HG03103 (cell line): ENCODE measurements at regions not wholly inside any gene's neighbourhood (a gene's known extent, or its start where the extent isn't known, plus 50 kb on each side); places are given as distances from the start of the nearest gene placed in this dataset.
A peak's percentile ranks its signal among the peaks of the same experiment; 100 is the strongest.
"Not testable (repeated sequence)": the region's sequence is repeated elsewhere in the genome, so short reads cannot be mapped to it uniquely, and the experiment has no call there.

Experiments
- ATAC-seq: cut with Tn5 transposase; IDR thresholded peaks from one replicate; pipeline ENCODE4 v1.9.1; 2021; ENCODE audit warnings: low read depth; ENCODE audit not compliant: unreplicated experiment

DNA sequence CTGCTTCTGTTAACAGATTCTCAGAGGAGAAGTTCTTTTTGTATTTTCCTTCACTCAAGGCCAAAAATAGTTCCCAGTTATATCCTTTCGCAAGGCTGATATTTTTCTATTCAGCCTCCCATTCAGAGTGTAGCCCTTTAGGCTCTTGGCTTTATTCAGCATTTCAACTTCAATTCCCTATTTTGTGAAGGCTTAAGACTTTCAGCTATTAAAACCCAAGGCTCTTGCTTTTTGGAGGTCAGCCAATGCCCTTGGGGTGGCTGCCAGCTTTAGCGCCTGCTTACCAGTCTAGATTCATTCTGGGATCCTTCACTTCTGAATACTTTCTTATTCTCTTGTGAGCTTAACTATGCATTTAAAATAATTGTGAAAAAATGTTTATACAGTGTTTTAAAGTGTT is 57.3 kb upstream of the ADGRA3 start:
- no peak for ATAC-seq

DNA sequence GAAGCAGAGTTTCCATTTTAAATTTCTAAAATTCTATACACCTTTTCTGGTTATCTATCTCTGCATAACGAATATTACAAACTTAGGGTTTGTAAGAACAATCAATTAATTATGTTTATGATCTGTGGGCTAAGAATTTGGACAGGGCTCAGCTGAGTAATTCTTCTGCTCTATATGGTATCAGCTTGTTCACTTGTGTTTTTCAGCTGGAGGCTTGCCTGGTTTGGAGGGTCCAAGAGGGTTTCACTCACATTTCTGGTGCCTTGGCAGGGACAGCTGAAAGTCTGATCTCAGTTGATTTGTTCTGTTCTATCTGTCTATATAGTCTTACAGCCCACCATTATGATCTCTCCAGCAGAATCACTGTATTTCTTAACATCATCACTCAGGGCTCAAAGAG is 57.8 kb upstream of the ADGRA3 start:
- ATAC-seq: no peak

DNA sequence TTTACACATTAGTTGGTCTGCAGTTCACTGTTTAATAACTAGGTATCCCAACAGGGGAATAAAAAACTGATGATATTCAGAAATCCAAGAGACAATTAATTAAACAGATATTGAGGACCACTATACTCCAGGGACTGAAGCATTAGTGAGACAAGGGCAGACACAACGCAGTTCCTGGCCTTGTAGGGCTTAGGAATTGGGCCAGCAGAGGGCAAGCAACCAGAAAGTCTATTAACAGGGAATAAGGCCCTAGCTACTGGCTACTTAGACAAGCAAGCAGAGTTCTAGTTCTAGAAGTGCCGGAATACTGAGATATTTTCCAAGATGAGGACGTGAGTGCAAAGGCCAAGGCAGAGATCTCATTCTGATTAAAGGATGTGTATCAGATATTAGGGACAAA is 58.6 kb upstream of the ADGRA3 start:
- ATAC-seq: no peak

- ATAC-seq: no peak
Observed at GRCh38 chr4:22574880-22575279, 59.0 kb upstream of the ADGRA3 start.

DNA sequence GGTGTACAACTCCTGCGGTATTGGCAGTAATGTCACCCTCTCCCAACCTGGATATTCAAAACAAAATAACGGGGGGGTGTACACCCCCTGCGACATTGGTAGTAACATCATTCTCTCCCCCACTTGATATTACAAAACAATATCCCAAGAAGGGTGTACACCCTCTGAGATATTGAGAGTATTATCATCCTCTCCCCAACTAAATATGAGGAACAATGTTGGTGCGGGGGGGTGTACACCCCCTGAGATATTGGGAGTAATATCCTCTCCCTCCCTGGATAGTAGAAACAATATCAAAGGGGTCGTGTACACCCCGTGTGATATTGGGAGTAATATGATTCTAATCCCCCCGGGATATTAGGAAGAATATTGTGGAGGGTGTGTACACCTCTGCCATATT is 71.4 kb upstream of the ADGRA3 start:
- ATAC-seq: no peak

DNA sequence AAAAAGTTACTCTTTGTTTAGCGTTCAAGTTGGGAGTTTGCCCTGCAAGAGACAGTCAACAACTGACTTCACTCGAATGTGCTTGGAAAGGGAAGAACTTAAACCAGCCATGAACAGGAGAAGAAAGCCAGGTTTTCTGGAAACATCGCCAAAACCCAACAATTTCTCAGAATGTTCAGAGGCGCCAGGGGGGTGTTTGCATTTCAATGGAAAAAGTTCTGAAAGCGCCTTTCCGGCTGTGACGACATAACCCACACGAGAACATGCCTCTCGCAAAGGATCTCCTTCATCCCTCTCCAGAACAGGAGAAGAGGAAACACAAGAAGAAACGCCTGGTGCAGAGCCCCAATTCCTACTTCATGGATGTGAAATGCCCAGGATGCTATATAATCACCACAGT is 78.1 kb upstream of the ADGRA3 start:
- ATAC-seq: no peak

DNA sequence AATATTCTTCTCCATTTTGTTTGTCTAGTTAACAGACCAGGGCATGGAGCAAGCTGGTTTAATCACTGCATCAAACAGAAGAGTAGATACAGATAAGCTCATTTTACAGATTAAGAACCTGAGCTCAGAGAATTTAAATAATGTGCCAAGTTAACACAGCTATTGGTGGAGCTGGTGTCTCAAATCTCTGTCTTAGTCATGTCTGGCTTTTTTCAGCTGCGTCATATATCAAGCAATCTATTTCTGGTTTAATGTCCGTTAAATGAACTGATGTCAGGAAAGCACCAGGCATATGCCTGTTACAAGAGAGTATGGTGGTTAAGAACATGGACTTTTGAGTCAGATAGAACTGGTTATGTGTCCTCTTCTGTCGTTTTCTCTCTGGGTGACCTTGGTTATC is 79.8 kb upstream of the ADGRA3 start:
- peak; percentile 68 for ATAC-seq

GRCh38 chr4:22596409-22596808 is 80.5 kb upstream of the ADGRA3 start:
- ATAC-seq: no peak

GRCh38 chr4:22597471-22597870 is 81.6 kb upstream of the ADGRA3 start:
- no peak for ATAC-seq

DNA sequence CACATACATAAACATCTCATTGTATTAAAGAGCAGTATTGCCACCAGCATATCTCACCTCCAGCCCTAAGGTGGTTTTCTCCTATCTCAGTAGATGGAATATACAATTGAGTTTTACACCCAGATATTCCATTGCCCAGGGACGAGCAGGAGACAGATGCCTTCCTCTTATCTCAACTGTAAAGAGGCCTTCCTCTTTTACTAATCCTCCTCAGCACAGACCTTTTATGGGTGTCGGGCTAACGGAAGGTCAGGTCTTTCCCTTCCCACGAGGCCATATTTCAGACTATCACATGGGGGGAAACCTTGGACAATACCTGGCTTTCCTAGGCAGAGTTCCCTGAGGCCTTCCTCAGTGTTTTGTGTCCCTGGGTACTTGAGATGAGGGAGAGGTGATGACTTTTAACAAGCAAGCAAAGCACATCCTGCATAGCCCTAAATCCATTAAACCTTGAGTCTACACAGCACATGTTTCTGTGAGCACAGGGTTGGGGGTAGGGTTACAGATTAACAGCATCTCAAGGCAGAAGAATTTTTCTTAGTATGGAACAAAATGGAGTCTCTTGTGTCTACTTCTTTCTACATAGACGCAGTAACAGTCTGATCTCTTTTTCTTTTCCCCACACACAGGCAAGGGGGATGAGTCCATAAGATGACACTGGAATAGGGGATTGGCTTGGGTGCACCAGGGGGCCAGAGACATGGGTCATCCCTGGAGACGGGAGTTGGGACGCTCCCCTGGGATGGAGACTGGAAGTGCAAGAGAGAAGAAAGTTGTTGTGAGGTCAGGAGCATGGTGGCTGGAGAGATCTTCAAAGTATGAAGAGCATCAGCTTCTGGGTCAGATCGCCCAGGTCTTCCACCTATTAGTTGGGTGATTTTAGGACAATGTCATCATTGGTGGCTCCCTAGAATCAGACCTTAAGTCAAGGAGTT is 82.5 kb upstream of the ADGRA3 start:
- ATAC-seq: not testable (repeated sequence)

DNA sequence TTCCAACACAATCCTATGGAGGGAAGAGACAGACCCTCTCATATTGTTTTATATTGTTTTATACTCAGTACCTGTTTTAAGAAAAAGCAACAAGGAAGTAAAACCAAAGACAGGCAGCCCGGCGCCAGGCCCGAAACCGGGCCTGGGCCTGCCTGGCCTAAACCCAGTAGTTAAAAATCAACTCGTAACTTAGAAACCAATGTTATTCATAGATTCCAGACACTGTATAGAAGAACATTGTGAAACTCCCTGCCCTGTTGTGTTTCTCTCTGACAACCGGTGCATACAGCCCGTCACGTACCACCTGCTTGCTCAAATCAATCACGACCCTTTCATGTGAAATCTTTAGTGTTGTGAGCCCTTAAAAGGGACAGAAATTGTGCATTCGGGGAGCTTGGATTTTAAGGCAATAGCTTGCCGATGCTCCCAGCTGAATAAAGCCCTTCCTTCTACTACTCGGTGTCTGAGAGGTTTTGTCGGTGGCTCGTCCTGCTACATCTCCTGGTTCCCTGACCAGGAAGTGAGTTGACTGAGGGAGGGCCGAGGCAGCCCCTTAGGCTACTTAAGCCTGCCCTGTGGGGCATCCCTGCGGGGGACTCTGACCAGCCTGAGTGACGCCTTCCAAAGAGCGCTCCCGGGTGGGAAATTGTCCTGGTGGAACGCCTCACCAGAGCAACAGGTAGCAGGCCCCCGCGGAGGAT is 83.5 kb upstream of the ADGRA3 start:
- not testable (repeated sequence) for ATAC-seq

- not testable (repeated sequence) for ATAC-seq
Observed at GRCh38 chr4:22599929-22600432, 84.1 kb upstream of the ADGRA3 start.

DNA sequence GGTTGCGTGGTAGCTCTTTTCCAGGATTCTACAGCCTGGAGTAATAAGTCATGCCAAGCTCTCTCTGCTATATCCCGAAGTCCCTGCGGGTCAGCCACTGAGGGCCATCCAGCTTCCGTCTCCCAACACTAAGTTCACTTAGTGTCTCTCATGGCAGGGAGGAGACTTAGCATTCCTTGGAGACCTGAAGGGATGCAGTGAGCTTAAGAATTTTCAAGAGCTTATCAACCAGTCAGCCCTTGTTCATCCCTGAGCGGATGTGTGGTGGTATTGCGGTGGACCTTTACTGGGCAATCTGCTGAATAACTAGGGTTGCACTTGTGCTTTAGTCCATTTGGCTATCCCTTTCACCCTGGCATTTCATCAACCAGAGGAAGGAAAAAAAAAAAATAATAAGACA is 85.8 kb upstream of the ADGRA3 start:
- not testable (repeated sequence) for ATAC-seq

DNA sequence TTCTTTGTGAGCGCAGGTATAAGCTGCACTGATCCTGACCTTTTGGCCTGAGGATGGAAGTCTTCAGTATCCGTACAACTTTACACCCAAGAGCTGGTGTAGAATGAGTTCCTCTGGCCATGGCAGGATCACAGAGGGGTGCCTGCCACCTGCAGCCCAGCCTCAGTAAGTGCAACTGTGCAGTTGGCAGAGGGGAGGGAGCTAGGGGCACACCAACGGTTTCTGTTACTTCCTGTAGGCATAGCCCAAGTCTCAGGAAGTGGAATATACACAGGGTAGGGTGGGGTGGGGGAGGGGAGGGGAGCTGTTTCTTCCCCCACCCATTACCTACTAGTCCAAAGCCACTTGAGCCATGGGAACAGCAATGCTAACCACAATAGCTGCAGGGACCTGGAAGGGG is 85.4 kb upstream of the GBA3 start:
- no peak for ATAC-seq

GRCh38 chr4:22609951-22610525 is 82.7 kb upstream of the GBA3 start:
- not testable (repeated sequence) for ATAC-seq

GRCh38 chr4:22614114-22614513 is 78.6 kb upstream of the GBA3 start:
- no peak for ATAC-seq

DNA sequence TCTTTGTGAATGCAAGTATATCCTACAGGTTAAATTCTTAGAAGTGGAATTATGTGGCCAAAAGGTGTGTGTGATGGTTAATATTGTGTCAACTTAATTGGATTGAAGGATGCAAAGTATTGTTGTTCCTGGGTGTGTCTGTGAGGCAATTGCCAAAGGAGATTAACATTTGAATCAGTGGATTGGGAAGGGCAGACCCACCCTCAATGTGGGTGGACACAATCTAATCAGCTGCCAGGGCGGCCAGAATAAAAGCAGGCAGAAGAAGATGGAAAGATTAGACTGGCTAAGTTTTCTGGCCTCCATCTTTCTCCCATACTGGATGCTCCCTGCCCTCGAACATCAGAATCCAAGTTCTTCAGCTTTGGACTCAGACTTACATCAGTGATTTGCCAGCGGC is 76.2 kb upstream of the GBA3 start:
- ATAC-seq: no peak

DNA sequence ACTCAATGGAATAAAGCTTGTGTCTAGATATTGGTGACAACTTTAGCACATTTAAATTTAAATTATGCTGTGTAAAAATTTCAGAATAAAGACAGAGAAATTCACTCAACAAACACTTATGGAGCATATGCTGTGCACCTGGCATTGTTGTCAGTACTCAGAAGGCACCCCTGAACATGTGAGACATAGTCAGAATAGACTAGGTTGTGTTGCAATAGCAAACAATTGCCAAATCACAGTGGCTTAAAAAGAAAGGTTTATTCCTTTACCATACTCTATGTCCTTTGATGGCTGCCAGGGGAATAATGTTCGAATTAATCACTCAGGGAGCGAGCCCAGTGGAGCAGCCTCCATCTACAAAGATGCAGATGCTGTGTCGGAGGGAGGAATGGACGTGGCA is 72.6 kb upstream of the GBA3 start:
- not testable (repeated sequence) for ATAC-seq

DNA sequence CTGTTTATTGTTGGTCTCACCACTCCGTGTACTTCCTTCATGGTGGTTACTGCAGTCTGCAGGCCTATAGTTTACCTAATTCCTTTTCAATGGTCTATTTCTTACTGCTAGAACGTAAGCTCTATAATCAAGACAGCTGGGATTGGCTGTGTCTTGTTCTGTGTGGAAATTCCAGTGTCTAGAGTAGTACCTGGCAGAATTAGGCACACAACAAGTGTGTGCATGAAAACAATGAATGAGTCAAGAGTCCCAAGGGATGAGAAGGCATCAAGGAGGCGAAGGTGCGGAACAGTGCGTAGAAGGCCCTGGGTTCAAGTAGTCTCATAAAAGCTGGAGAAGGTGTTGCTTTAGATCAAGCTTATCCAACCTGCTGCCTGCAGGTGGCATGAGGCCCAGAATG is 70.8 kb upstream of the GBA3 start:
- ATAC-seq: not testable (repeated sequence)

DNA sequence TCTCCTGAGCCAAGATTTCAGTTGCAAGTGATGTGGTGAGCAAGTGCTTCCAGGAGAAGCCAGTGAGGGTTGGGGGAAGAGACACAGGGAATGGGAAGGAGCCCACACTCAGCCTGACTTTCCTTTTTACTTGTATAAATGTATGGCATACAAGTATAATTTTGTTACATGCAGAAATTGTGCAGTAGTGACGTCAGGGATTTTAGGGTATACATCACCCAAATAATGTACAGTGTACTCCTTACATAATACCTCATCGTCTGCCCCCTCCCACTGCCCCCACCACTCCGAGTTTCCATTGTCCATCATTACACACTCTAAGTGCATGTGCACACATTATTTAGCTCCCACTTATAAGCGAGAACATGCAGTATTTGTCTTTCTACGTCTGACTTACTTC is 68.7 kb upstream of the GBA3 start:
- ATAC-seq: not testable (repeated sequence)

DNA sequence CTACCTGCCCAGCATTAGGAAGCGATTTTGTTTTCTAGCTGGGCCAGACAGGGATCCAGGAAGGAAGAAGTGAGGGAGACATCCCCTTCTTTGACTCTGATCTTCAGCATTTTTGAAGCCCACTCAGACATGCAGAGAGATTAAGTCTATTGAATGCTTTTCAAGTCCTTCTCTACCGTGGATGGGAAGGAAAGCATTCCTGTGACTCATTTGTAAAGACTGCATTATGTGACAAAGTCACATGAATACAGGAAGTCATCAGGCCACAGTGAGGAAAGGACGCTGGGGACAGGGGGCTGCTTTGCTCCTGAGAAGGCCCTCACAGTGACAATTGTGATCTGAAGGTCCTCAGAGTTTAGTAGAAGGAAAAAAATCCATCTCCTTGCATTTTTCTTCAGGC is 67.4 kb upstream of the GBA3 start:
- ATAC-seq: no peak
